CD4-positive, alpha-beta T cell treated with Interleukin-17A for 4 hours (primary cell): ENCODE measurements at regions not wholly inside any gene's neighbourhood (a gene's known extent, or its start where the extent isn't known, plus 50 kb on each side); places are given as distances from the start of the nearest gene placed in this dataset.

Source experiments
- DNase-seq: peaks from one replicate; pipeline ENCODE4 v3.0.0-alpha.2; 2020; ENCODE audit warnings: mixed read lengths

DNA sequence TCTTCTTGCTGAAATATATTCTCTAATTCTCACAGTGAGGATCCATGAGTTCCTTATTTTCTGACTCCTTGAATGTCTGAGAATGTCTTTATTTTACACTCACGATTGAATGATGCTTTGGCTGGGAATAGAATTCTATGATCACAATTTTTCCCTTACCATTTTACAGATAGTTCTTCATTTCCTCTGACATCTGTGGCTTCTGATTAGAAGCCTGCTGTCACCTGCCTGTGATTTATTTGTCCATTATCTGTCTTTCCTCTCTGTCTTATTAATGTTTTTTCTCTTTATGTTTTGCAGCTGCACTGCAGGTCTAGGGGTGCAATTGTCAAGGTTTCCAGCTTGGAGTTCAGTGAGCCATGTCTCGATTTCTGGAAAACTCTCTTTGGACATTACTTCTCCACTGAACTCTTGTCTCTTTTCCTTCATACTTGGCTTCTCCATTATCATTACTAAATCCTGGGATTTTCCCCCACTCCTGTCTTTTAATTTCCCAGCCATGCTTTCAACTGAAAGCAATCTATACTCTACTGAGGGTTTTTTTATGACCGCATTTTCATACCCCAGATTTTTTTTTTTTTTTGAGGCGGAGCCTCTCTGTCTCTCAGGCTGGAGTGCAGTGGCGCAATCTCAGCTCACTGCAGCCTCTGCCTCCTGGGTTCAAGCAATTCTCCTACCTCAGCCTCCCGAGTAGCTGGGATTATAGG is 85.8 kb upstream of the PRNP start:
- no peak for DNase-seq

DNA sequence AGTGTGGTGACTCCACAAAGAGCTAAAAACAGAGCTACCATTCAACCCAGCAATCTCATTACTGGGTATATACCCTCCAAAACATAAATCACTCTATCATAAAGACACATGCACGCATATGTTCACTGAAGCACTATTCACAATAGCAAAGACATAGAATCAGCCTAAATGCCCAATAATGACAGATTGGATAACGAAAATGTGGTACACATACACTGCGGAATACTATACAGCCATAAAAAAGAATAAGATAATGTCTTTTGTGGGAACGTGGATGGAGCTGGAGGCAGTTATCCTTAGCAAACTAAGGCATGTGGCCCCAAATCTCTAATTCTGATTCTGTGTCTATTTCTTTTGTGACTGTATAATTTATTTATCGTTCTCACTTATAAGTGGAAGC is 89.0 kb upstream of the PRNP start:
- DNase-seq, result no peak

DNA sequence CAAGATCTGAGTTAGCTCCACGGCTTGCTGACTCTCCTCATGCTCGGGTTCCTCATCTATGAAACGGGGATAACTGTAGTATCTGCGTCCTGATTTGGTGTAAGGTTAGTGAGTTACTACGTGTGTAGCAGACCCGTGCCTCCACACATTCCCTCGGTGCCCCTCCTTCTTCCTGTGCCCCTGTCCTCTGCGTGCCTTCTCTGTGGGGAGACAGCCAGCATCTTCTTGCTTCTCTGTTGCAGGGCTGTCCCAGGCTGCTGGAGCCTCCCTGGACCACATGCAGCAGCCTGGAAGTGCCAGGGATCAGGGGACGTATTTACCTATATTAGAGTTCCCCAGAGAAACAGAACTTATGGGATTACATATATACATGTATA is 93.1 kb upstream of the PRNP start:
- DNase-seq, result no peak

DNA sequence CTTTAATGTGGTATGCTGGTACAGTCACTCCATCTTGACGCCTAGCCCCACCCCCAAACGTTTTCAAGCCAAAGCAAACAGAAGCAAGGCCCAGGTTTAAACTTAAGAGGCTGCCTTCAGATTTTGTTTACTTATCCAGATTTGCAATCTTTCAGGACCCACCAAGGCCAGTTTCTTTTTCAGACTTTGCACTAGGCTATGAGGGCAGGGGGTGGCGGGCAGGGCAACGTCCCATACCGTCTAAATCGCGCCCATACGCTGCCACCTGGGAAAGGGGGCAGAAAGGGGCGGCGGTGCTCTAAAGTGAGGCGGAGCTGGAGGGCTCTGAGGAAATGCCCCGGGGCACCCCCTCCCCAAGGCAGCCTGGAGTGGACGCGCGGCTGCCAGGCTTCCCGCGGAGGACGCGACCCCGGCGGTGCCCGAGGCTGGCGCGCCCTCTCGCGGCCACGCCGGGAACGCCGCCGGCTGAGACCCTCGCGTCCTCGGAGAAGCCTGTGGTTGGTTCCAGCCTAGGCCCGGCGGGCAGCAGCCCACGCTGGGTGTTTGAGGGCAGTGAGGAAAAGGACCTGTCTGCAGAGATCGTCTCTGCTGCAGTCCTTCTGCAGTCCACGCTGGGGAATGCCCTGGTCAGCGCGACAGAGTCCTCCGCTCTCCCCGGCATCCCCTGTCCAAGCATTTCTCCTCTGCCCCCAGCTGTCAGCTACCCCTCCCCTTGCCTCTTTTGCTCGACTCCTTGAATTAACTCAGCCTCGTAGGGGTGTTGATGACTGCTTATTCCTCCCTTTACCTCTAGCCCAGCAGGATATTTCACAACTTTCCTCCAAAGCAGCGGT is 93.7 kb upstream of the PRNP start:
- peak; percentile 65 for DNase-seq

DNA sequence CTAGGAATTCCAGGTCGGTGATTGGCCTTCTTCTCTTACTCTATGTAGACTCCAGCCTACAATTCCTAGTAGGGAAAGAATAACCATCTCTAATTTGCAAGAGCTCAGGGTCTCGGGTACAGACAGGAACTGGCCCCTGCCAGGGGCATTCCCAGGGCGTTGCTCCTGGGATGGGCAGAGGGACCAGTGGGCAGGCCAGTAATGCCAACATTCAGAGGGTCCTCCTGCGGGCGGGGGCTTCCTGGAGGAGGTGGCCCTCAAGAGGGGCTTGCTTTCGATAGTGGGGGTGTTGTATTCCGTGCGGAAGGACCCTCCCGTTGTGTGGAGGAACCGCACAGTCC is 94.3 kb upstream of the PRNP start:
- DNase-seq, result no peak

DNA sequence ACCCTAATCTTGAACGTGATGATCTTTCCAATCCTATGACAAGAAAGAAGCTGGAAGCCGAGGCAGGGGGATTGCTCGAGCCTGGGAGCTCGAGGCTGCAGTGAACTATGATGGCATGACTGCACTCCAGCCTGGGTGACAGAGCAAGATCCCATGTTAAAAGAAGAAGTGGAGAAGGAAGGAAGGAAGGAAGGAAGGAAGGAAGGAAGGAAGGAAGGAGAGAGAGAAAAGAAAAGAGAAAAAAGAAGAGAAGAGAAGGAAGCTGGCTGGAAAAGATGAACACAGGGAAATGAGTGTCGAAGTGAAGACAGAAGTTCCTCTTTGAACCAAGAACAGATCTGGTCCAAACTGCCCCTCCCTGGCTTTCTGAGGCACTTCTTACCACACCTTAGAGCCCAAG is 100.5 kb upstream of the PRNP start:
- DNase-seq, result no peak

DNA sequence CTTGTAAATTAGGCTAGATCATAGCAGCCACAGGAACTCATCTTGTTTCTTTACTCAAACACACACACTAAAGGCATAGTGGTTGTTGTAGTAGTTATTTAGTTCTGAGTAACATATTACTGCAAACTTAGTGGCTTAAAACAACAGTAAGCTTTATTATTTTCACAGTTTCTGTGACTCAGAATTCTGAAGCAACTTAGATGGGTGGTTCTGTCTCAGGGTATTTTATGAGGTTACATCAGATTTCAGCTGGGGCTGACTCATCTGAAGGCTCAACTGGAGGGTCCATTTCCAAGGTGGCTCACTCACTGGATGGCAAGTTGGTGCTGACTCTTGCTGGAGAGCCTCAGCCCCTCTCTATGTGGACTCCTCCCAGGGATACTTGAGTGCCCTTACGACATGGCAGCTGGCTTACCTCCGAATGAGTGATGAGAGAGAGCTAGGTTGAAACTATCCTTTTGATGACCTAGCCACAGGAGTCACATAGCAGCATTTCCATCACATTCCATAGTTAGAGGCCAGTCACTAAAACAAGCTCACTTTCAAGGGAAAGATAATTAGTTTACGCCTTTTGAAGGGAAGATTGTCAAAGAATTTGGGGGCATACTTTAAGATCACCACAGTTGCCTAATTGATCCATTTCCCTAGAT is 101.0 kb upstream of the PRNP start:
- no peak for DNase-seq

DNA sequence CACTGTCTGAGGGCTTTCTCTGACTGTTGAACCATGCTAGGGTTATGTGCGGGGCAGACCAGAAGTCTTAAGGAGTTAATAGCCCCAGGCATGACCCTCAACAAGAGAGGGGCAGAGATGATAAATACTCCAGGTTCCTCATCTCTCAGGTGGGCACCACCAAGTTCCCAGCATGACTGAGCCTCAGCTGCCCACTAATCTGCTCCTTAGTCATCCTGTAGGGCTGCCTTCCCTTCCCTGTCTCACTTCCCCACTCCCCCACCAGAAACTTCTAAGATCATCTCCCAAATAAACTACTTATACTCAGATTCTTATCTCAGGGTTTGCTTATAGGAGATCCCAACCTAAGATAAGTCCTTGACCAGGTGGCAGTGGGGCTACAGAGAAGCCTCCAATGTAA is 101.7 kb upstream of the PRNP start:
- DNase-seq, result no peak

DNA sequence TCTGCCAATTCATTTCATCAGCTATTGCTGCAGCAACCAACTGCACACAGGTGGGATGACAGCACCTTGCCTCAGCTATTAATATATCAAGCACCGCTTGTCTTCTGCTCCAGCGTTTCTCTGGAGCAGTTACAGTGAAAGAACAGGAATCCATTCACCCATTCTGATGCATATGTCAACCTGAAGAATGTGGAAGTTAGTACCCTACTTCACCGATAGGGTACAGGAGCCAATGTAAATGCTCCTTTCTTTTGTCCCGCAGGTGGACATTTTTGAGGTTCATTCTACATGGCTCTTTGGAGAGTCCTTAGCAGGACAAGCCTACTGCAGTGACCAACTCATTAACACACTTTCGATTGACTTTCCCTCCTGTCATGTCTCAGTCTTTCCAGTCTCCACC is 104.4 kb upstream of the PRNP start:
- DNase-seq, result no peak

DNA sequence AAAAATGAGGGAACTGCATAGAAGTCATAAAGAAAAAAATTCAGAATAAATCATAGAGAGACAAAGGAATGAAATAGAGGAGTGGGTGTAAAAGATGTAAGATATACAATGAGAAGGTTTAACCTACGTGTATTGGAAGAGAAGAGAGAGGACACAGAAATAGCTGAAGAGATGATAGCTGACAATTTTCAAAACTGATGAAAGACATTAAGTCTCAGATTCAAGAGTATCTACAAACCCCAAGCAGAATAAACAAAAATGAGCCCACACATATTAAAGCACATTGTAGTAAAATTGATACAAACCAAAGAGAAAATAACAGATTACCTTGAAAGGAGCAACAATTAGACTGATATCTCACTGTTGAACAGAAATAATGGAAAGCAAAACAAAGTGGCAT is 107.9 kb upstream of the PRNP start:
- no peak for DNase-seq

DNA sequence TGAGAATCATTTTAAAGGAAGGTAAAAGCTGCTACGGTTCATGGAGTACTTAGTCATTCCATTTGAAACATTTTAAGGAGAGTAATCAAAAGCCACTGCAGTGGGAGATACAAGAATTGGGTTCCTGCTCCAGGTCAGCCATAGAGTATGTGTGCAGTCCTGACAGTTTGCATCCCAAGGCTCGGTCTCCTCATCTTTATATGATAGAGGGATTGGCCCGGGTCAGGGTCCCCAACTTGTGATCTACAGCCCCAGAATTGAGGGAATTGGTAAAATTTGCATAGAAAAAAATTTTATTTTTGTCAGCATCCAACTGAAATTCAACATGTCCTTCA is 111.9 kb upstream of the PRNP start:
- DNase-seq, result no peak

DNA sequence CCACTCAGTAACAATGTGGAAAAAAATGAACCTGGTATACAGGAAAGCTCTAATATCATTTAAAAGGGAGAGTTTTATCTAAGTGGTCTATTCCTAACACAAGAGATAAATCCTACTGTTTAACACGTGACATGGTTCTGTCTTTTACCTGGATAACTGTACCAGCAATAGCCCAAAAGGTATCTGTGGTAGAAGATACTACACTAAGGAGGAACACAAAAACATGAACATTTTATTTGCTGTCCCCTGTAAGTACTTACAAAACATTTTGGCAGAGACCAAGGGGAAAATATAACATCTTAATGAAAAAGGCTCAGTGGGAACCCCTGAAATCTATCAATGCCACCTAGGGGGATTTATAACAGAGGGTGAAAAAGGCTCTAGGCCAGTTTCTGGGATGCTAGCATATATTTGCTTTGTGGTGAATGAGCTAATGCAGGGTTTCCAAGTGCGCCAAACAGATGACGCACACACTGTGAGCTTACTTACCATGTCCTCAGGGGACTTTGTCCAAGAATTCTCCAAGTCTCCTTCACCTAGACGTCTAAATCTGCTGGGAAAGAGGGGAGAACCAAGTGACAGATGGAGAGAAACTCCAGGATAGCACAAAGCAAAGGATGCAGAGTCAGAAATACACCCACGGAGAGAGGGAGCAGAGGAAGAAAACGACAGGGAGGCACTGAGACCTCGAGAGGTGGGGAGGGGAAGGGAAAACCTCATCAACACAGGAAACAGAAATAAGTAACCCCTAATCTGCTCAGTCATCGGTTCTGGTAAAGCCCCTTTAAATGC is 112.5 kb upstream of the PRNP start:
- no peak for DNase-seq

DNA sequence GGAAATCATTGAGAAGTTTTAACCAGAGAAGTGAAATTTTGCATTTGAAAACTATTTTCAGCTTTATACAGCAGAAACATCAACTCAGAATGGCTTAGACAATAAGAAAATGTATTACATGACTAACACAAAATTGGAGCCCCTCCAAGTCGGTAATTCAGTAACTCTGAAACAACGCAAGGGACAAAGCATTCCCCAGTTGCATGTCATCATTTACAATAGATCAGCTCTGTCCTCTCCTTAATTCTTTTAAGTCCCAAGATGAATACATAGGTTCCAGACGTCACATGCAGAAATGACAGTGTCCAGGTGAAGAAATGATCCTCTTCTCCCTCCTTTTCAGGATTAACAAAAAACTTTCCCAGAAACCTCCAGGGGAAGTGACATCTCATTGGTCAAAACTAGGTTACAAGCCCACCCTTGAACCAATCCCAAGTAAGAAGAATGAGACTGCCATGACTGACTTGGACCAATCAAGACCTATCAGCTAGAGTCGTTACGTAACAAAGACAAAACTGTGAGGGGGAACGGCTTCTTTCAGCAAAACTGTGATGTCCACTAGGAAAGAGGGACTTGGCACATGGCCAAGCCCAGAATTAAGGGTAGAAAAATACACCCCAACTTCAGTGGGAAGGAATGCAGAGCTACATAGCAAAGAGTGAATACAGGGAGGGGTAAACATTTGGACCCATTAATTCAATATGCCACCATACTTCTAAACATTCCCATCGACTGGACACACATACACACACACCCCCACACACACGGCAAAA is 114.3 kb upstream of the PRNP start:
- no peak for DNase-seq

DNA sequence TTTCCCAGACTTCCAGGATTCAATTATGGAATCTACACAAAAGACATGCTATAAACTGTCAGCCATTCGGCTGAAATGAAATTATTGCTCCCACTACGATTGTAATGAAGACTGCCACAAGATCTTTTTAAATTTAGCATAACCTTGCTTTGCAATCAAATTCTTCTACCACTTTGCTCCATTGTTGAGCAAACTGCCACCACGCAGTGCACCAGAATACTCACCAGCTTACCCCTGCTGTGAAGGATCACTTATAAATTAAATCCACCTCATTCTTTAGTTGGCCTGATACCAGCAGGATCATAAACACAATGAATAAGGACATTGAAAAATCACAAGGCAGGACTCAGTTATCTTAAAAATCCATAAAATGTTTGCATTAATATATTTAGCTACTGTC is 116.4 kb upstream of the PRNP start:
- no peak for DNase-seq

DNA sequence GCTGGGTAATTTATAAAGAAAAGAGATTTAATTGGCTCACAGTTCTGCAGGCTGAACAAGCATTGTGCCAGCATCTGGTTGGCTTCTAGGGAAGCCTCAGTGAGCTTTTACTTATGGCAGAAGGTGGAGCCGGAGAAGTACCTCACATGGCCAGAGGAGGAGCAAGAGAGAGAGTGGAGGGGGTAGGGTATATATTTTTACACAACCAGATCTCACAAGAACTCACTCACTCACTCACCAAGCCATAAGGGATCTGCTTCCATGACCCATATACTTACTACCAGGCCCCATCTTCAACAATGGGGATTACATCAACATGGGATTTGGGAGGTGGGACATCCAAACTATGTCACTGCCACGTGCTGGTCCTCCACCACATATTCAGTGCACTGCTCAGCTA is 117.2 kb upstream of the PRNP start:
- no peak for DNase-seq

DNA sequence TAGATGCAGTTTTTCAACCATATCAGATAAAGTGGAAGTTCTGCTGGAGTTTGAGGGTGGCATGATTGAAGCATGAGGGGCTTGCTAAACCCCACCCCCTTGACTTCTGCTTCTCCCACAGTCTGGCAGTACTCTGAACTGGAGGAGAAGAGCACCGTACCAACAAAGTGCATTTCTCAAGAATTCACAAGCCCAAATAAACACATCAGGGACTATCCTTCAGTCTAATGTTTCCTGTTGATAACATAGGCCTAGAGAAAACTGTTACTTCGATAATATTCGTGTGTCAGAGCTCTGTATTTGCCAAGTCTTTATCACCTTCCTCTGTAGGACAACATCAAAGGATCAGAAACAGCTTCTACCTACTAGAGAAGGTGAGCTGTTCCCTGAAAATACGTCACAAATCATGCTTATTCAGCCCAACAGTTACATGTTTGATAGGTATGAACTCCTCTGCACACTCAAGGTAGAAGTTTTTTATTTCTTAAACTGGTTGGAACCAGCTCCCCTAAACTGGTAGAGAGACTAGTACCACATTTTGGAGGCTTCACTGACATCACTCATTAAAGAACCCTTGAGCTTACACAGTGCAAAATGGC is 117.8 kb upstream of the PRNP start:
- DNase-seq, result no peak

DNA sequence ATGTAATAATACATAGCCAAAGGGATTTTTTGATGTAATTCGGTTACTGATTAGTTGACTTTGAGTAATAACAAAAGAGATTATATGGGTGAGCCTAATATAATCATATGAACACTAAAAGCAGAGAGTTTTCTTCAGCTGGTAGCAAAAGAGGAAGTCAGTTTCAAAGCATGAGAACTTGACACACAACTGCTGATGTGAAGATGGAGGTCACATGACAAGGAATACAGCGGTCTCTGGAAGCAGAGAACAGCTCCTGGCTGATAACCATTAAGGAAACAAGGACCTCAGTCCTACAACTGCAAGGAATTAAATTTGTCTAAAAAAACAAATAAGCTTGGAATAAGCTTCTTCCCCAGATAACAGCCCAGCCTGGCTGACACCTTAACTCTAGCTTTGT is 119.1 kb upstream of the PRNP start:
- no peak for DNase-seq

DNA sequence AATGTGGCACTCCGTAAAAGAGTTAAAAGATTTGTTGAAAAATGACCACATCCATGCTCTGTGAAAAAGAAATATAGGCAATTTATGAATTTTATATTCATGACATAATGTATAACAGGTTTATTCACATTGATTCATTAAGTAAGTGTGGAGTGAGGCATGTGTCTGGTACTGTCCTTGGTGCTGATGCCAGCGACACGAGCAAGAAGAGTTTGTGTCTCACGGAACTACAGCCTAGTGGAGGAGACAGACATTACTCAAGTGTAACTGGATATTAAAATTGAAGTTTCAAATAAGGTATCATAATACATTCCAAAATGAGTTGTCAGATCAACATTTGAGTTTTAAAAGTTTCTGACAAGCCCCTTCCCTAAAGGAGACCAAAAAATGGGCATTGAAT is 122.7 kb upstream of the PRNP start:
- DNase-seq, result no peak

DNA sequence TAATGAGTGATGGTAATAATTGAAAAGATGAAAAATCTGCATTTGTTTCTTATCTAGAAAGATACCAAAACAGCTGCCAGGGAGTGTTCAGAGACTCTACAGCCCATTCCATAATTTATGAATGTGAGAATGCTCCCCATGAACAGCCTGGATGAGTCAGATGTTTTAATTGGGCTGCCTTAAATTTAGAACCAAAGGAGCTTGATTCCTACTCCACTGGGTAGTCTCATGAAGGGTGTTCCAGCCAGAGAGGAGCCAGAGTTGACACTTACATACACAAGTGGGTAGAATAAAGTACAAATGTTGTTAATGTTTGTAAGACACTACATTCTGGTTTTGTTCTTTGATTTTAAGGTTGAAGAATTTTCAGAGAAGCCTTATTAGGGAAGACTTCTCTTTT is 123.2 kb upstream of the PRNP start:
- DNase-seq, result no peak

DNA sequence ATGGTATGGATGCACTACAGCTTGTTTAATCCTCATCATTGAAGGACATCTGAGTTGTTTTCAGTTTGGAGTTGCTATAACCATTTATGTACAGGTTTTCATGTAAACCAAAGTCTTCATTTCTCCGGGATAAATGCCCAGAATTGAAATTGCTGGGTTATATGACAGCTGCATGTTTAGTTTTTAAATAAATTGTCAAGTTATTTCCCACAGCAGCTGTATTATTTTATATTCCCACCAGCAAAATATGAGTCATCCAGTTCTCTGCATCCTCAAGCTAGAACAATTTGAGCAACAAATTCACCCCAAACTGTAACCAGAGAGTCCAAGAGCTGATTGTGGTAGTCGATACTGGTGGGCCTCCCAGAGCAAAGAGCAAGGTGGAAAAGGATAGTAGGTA is 125.6 kb upstream of the PRNP start:
- DNase-seq, result no peak

DNA sequence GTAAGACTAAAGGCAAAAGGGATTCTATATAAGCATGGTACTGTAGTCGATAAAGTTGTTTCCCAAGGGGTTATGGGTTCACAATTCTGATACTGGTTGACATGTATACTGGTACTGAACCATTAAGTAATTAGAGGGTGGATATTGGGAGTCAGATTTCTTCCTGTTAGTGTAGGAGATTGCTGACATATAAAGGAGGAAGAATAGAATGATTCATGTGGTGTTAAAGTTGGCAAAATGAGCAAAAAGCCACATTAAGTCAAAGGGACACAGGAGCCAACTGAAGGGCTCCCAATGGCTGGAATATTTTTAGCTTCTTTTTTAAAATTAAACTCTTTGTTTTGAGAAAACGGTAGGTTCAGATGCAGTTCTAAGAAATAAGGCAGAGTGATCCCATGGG is 126.3 kb upstream of the PRNP start:
- DNase-seq, result no peak

DNA sequence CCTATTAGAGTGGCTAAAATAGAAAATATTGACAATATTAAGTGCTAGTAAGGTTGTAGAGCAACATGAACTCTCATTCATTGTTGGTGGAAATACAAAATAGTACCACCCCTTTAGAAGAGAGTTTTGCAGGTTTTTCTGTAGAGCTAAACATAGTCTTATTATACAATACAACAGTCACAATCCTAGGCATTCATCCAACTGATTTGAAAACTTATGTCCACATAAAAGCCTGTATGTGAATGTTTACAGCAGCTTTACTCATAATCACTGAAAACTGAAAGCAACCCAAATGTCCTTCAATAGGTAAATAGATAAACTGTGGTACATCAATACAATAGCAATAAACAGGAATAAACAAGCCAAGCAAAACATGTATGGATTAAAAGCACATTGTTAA is 127.2 kb upstream of the PRNP start:
- no peak for DNase-seq

DNA sequence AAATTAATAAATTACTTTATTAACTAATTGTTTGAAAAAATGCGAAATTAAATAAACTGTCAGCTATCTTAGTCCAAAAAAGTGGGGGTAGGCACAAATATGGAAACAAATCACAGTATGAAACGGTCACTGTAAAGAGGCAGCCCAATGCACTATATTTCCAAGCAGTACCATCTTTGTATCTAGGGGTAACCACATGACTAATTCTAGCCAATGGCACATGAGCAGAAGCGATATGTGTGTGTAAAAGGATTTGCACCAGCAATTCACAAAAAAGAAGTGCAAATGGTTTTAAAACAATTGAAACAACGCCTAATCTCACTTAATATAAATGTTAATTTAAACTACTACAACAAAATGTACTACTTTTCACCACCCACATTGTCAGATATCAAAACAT is 129.5 kb upstream of the PRNP start:
- DNase-seq, result no peak
